Adrenal gland (tissue), 9 donors: ENCODE measurements at regions not wholly inside any gene's neighbourhood (a gene's known extent, or its start where the extent isn't known, plus 50 kb on each side); places are given as distances from the start of the nearest gene placed in this dataset.

Experiments
- DNase-seq, 7 donors: peaks; one replicate each; pipeline ENCODE4 v3.0.0-alpha.2; 2019 to 2020
- H3K27ac ChIP-seq, 5 donors: fragments of 200-600 bp; sonication (generic) in 4 of 5; 1 replicate in 3 of 5; 2 replicates in 2 of 5; pipeline versions ENCODE4 v1.5.1 to v1.8.0; 2016 to 2020; ENCODE audit warnings: mild to moderate bottlenecking in 1 of 5
- H3K27me3 ChIP-seq: fragments of 200-600 bp; 2 replicates; pipeline ENCODE4 v1.8.0; 2021
- H3K36me3 ChIP-seq, 2 donors: fragments of 200-600 bp; replicated peaks in 1 of 2; 1 replicate in 1 of 2; 2 replicates in 1 of 2; pipeline versions ENCODE4 v1.5.1 to v1.8.0; 2018 to 2022
- H3K4me1 ChIP-seq, 2 donors: fragments of 200-600 bp; replicated peaks in 1 of 2; 1 replicate in 1 of 2; 2 replicates in 1 of 2; pipeline versions ENCODE4 v1.5.1 to v1.8.0; 2018 to 2021
- H3K4me3 ChIP-seq, 4 donors: fragments of 200-600 bp; sonication (generic) in 3 of 4; one replicate each; pipeline ENCODE4 v1.5.1; 2016 to 2018
- H3K9me3 ChIP-seq, 3 donors: fragments of 200-600 bp; sonication (generic) in 1 of 3; replicated peaks in 1 of 3; 1 replicate in 2 of 3; 2 replicates in 1 of 3; pipeline versions ENCODE4 v1.5.1 to v1.8.0; 2016 to 2021
- CTCF ChIP-seq, 6 experiments: fragments of 450-650 bp in 4 of 6; fragments of 200-600 bp in 2 of 6; sonication (generic) in 1 of 6; IDR thresholded peaks; 1 replicate in 5 of 6; 2 replicates in 1 of 6; pipeline versions ENCODE4 v1.5.1 to v1.8.0; 2016 to 2021; ENCODE audit warnings: antibody characterized with exemption in 6 of 6, mild to moderate bottlenecking in 2 of 6, moderate library complexity in 1 of 6
- POLR2A ChIP-seq, 2 donors: fragments of 450-650 bp; IDR thresholded peaks; one replicate each; pipeline ENCODE4 v1.6.1; 2017; ENCODE audit warnings: antibody characterized with exemption in 2 of 2, mild to moderate bottlenecking in 2 of 2, moderate library complexity in 1 of 2
- WGBS, 4 donors: extraction: QIAGEN DNeasy Blood & Tissue Kit in 2 of 4; methylation state at CpG; one replicate each; pipeline versions ENCODE4 v1.1.5 to v1.1.7; 2013 to 2017; 5-methylcytosine and 5-hydroxymethylcytosine counted together
- intact Hi-C, 2 donors: fragments of 100-400 bp; cut with DNase I; formaldehyde crosslinking; loops; one replicate each; pipeline versions ENCODE4 v1.14.1 to v1.15.0; 2022 to 2023
- donor health status: healthy with polysubstance abuse.
- donor health status: Bipolar disorder and iron deficiency.
- donor health status: DM: yes; HTN: yes; CAD: no.
- donor health status: DM: no; HTN: no; CAD: no.
- donor health status: DM: no; HTN: no; CAD: no.

- Histone ChIP-seq H3K9me3 (no peaks in the 10 kb centered on the region), H3K27me3 (no peaks in the 10 kb centered on the region), H3K27ac (no peak overlapping the region), H3K36me3 (no peaks in the 10 kb centered on the region), H3K4me3 (no peak overlapping the region), H3K4me1 (no peaks in the 10 kb centered on the region)
- no peak for TF ChIP-seq CTCF (IDR thresholded peaks at IDR 0.05)
- no peak for TF ChIP-seq POLR2A (IDR thresholded peaks at IDR 0.05)
- intact Hi-C loops = no loop called here
- no peak for DNase-seq
- WGBS, 4 donors = 92 to 96% (median 92%) methylated on average over 5 of the region's 5 CpGs
These were observed 112.2 kb upstream of the JADE1 start for GRCh38 chr4:128697323-128697722.

- H3K36me3 ChIP-seq = no peaks in the 10 kb centered on the region
- TF ChIP-seq CTCF (IDR thresholded peaks at IDR 0.05) = no peak
- TF ChIP-seq POLR2A (IDR thresholded peaks at IDR 0.05) = no peak
- 76 to 88% (median 80%) methylated on average over 3 of the region's 3 CpGs for WGBS, 4 donors
- H3K9me3 ChIP-seq = no peaks in the 10 kb centered on the region
- H3K27ac ChIP-seq = no peak overlapping the region
- intact Hi-C loops = no loop called here
- no peak overlapping the region for H3K4me3 ChIP-seq
- no peak for DNase-seq
- H3K4me1 ChIP-seq = no peaks in the 10 kb centered on the region
- no peaks in the 10 kb centered on the region for H3K27me3 ChIP-seq
These were observed 119.5 kb upstream of the JADE1 start for GRCh38 chr4:128690011-128690410.

DNA sequence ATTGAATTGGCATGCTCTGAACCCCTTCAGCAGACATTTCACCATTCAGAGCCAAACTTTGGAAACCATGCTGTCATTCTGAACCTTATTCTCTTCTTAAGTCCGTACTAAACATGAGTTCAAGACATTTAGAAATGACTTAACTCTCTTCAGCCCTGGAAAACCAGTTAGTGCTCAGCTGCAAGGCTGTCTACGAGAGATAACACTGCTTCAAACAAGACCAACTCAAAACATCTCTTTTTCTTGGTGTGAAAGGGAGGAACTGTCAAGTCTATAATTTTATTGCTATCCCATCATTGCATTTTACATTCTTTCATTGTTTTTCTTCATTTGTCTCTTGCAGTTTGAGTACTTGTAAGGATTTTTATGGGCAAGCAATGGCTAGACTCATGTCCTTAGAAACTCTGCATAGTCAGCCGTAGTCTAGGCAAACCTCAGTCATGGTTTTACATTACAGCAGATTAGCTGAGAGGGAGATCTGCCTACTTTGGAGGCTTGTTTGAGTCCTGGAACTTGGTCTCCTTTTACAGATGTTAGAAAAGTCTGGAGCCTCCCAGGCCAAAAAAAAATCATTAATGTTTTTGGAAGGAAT is 120.6 kb upstream of the JADE1 start:
- no peak overlapping the region for H3K4me3 ChIP-seq
- intact Hi-C loops = no loop called here
- TF ChIP-seq CTCF (IDR thresholded peaks at IDR 0.05) (no peak), POLR2A (IDR thresholded peaks at IDR 0.05) (no peak)
- H3K4me1 ChIP-seq = no peaks in the 10 kb centered on the region
- WGBS, 4 donors = 88 to 93% (median 90%) methylated on average over 3 of the region's 3 CpGs
- H3K9me3 ChIP-seq = no peaks in the 10 kb centered on the region
- no peak overlapping the region for H3K27ac ChIP-seq
- DNase-seq = no peak
- H3K27me3 ChIP-seq = no peaks in the 10 kb centered on the region
- no peaks in the 10 kb centered on the region for H3K36me3 ChIP-seq

- Histone ChIP-seq H3K36me3 (no peaks in the 10 kb centered on the region), H3K9me3 (no peaks in the 10 kb centered on the region), H3K4me1 (no peaks in the 10 kb centered on the region), H3K27ac (no peak overlapping the region), H3K27me3 (no peaks in the 10 kb centered on the region), H3K4me3 (no peak overlapping the region)
- no peak for TF ChIP-seq POLR2A (IDR thresholded peaks at IDR 0.05)
- no peak for TF ChIP-seq CTCF (IDR thresholded peaks at IDR 0.05)
- intact Hi-C loops = no loop called here
- DNase-seq = no peak
- WGBS, 4 donors = 65 to 95% (median 74%) methylated on average over 3 of the region's 3 CpGs
These were observed 121.3 kb upstream of the JADE1 start for GRCh38 chr4:128688033-128688721.
